Osteocyte (in vitro differentiated cells): ENCODE measurements at regions not wholly inside any gene's neighbourhood (a gene's known extent, or its start where the extent isn't known, plus 50 kb on each side); places are given as distances from the start of the nearest gene placed in this dataset.

ENCODE experiments used
- DNase-seq: peaks from one replicate; pipeline ENCODE4 v3.0.0; 2021; ENCODE audit warnings: mixed read lengths; ENCODE audit not compliant: unreplicated experiment; ENCODE audit errors: extremely low spot score
- H3K27ac Mint-ChIP-seq: one replicate; pipeline ENCODE4 v1.8.0; 2021; ENCODE audit warnings: mild to moderate bottlenecking, mixed read lengths; ENCODE audit not compliant: unreplicated experiment
- H3K27me3 Mint-ChIP-seq: one replicate; pipeline ENCODE4 v1.8.0; 2021; ENCODE audit warnings: mixed read lengths; ENCODE audit not compliant: unreplicated experiment
- H3K36me3 Mint-ChIP-seq: one replicate; pipeline ENCODE4 v1.8.0; 2021; ENCODE audit warnings: mixed read lengths; ENCODE audit not compliant: unreplicated experiment
- H3K4me1 Mint-ChIP-seq: one replicate; pipeline ENCODE4 v1.8.0; 2021; ENCODE audit warnings: mixed read lengths; ENCODE audit not compliant: unreplicated experiment
- H3K4me3 Mint-ChIP-seq: one replicate; pipeline ENCODE4 v1.8.0; 2021; ENCODE audit warnings: mild to moderate bottlenecking, moderate library complexity, mixed read lengths; ENCODE audit not compliant: unreplicated experiment
- H3K9me3 Mint-ChIP-seq: one replicate; pipeline ENCODE4 v1.8.0; 2021; ENCODE audit warnings: mixed read lengths; ENCODE audit not compliant: unreplicated experiment
- TF ChIP-seq, protein P1 (sequence below): fragments of 200-600 bp; sonication (generic); IDR thresholded peaks from 2 replicates; pipeline ENCODE4 v1.5.0; 2021; ENCODE audit warnings: antibody characterized with exemption, mild to moderate bottlenecking, moderate library complexity

DNA sequence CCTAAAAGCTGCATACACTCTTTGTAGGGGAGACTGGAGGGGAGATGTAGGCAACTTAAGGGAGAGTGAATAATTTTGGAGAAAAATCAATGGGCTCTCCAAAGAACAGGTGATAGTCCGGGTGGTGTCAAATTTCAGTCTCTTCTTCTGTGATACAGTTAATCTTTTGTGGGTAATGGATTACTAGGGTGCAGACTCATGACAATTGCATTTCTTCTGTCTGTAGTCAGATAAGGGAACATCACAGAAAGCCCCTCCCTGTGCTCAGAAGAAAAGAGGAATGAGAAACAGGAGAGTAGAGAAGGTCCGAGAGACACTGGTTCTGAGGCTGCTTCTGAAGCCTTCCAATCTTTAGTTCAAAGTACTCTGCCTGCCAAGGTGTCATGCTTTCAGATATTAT, 1140.7 kb upstream of the LRRN3 start:
- TF ChIP-seq, protein P1, sequence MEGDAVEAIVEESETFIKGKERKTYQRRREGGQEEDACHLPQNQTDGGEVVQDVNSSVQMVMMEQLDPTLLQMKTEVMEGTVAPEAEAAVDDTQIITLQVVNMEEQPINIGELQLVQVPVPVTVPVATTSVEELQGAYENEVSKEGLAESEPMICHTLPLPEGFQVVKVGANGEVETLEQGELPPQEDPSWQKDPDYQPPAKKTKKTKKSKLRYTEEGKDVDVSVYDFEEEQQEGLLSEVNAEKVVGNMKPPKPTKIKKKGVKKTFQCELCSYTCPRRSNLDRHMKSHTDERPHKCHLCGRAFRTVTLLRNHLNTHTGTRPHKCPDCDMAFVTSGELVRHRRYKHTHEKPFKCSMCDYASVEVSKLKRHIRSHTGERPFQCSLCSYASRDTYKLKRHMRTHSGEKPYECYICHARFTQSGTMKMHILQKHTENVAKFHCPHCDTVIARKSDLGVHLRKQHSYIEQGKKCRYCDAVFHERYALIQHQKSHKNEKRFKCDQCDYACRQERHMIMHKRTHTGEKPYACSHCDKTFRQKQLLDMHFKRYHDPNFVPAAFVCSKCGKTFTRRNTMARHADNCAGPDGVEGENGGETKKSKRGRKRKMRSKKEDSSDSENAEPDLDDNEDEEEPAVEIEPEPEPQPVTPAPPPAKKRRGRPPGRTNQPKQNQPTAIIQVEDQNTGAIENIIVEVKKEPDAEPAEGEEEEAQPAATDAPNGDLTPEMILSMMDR: no peak
- Mint-ChIP-seq H3K9me3 (no peaks in the 10 kb centered on the region), H3K27me3 (no peaks in the 10 kb centered on the region), H3K4me3 (no peak overlapping the region), H3K4me1 (peaks cover 2% of the 10 kb centered on the region), H3K36me3 (no peaks in the 10 kb centered on the region), H3K27ac (no peak overlapping the region)
- no peak for DNase-seq

DNA sequence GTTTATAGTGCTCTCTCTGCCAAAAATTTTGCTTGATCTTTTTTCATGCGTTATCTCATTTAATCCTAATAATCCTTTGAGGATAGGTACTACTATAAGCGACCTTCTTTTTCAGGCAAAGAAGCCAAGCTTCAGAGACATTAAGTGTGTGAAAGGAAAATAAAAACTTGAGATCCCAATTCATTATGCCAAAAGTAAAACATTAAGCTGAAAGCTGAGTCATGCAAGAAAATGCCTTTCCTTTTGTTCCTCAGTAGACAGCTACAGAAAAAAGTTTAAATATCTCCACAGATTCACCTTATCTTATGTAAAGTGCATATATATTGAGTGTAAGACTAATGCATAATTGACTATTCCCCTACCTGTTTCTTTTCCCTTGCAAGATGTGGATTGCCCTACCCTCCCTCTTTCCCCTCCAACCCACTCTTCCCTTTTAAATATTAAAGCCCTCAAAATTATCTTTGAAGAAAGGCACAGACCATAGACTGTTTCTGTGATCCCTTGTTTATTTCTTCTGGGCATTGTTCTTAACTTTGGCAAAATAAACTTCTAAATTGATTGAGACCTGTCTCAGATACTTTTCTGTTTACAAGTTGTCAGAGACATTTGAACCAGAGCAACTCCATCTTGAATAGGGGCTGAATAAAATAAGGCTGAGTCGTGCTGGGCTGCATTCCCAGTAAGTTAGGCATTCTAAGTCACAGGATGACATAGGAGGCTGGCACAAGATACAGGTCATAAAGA, 1139.9 kb upstream of the LRRN3 start:
- peaks cover 2% of the 10 kb centered on the region for H3K4me1 Mint-ChIP-seq
- no peaks in the 10 kb centered on the region for H3K9me3 Mint-ChIP-seq
- no peaks in the 10 kb centered on the region for H3K27me3 Mint-ChIP-seq
- no peak overlapping the region for H3K4me3 Mint-ChIP-seq
- no peak overlapping the region for H3K27ac Mint-ChIP-seq
- TF ChIP-seq, protein P1: no peak
- no peaks in the 10 kb centered on the region for H3K36me3 Mint-ChIP-seq
- DNase-seq: no peak

DNA sequence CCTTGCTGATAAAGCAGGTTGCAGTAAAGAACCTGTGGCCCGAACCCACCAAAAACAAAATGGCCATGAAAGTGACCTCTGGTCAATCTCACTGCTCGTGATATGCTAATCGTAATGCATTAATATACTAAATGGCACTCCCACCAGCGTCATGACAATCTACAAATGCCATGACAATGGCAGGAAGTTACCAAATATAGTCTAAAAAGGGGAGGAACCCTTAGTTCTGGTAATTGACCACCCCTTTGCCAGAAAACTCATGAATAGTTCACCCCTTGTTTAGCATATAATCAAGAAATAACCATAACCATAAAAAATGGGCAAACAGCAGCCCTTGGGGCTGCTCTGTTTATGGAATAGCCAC, 1139.4 kb upstream of the LRRN3 start:
- H3K4me3 Mint-ChIP-seq: no peak overlapping the region

DNA sequence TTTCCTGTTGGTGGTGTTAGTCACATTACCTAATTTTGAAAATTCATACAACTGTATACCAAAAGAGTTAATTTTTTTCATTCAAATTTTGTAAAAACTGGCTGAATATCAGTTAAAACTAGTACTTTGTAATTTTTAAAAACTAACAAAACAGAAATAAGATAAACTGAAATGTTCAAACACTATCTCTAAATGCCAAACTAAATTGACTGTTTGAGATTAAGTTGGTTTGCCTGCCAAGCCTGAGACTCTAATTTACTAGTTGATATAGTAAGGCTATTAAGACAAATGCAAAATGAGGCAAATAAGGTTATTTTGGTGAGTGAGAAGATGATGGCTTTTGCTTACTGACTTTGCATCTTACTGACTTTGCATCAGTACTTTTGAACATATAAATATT, 1134.9 kb upstream of the LRRN3 start:
- no peak for DNase-seq
- H3K27me3 Mint-ChIP-seq: no peaks in the 10 kb centered on the region
- TF ChIP-seq, protein P1: no peak
- no peak overlapping the region for H3K27ac Mint-ChIP-seq
- no peaks in the 10 kb centered on the region for H3K9me3 Mint-ChIP-seq
- no peak overlapping the region for H3K4me3 Mint-ChIP-seq
- H3K36me3 Mint-ChIP-seq: no peaks in the 10 kb centered on the region
- H3K4me1 Mint-ChIP-seq: peaks cover 2% of the 10 kb centered on the region

More for the DNA sequence above, 1139.4 kb upstream of the LRRN3 start:
- Mint-ChIP-seq H3K27ac (no peak overlapping the region), H3K4me1 (no peaks in the 10 kb centered on the region), H3K9me3 (no peaks in the 10 kb centered on the region), H3K36me3 (no peaks in the 10 kb centered on the region), H3K27me3 (no peaks in the 10 kb centered on the region)
- TF ChIP-seq, protein P1: no peak
- no peak for DNase-seq

DNA sequence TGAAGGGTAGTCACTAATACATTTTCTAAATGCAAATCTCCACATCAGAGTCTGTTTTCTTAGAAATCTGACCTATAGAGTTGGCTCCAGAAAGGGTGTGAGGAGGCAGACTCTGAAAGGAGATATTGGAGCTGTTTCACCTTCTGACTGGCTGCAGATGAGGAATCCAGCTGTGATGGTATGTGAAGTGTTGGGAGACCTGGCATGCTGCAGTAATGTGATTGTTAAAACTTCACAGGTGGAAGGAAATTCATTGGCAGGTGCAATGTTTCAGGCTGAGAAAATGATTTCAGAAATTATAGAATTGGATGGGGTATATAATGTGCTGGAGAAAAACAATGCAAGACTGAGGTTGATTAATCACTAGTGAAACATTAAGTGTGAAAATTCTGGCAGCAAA, 1134.0 kb upstream of the LRRN3 start:
- Mint-ChIP-seq H3K27ac (no peak overlapping the region), H3K4me3 (no peak overlapping the region), H3K4me1 (peaks cover 2% of the 10 kb centered on the region), H3K27me3 (no peaks in the 10 kb centered on the region), H3K9me3 (no peaks in the 10 kb centered on the region), H3K36me3 (no peaks in the 10 kb centered on the region)
- TF ChIP-seq, protein P1: no peak
- no peak for DNase-seq
